NCI-H2107 treated with DMSO at 0.1 percent for 48 hours (cell line): ENCODE measurements at regions not wholly inside any gene's neighbourhood (a gene's known extent, or its start where the extent isn't known, plus 50 kb on each side); places are given as distances from the start of the nearest gene placed in this dataset.
"Not testable (repeated sequence)": the region's sequence is repeated elsewhere in the genome, so short reads cannot be mapped to it uniquely, and the experiment has no call there.

ENCODE experiments used
- DNase-seq: peaks from one replicate; lab custom pipeline; 2025; ENCODE audit not compliant: unreplicated experiment; lab: John Stamatoyannopoulos, UW

GRCh38 chr3:106431721-106432120 lies 562.9 kb upstream of the CBLB start:
- no peak for DNase-seq

- no peak for DNase-seq
These were observed 567.2 kb upstream of the CBLB start for GRCh38 chr3:106435899-106436453.

- no peak for DNase-seq
These were observed 570.1 kb upstream of the CBLB start for GRCh38 chr3:106438887-106439286.

GRCh38 chr3:106440672-106441071 lies 571.9 kb upstream of the CBLB start:
- DNase-seq = no peak

- DNase-seq = no peak
These were observed 577.5 kb upstream of the CBLB start for GRCh38 chr3:106446271-106446670.

GRCh38 chr3:106447723-106448301 lies 579.0 kb upstream of the CBLB start:
- DNase-seq = no peak

- DNase-seq = not testable (repeated sequence)
These were observed 579.7 kb upstream of the CBLB start for GRCh38 chr3:106448372-106448966.

GRCh38 chr3:106452096-106452495 lies 583.3 kb upstream of the CBLB start:
- no peak for DNase-seq

GRCh38 chr3:106454497-106454896 lies 585.7 kb upstream of the CBLB start:
- no peak for DNase-seq

GRCh38 chr3:106457281-106458180 lies 588.7 kb upstream of the CBLB start:
- no peak for DNase-seq

- DNase-seq = no peak
These were observed 590.1 kb upstream of the CBLB start for GRCh38 chr3:106458952-106459351.

- DNase-seq = no peak
These were observed 598.1 kb upstream of the CBLB start for GRCh38 chr3:106466881-106467280.

GRCh38 chr3:106473576-106474475 lies 605.0 kb upstream of the CBLB start:
- no peak for DNase-seq

- no peak for DNase-seq
These were observed 613.6 kb upstream of the CBLB start for GRCh38 chr3:106482451-106482850.

- no peak for DNase-seq
These were observed 616.4 kb upstream of the CBLB start for GRCh38 chr3:106485217-106485616.

GRCh38 chr3:106485802-106486201 lies 617.0 kb upstream of the CBLB start:
- no peak for DNase-seq

- not testable (repeated sequence) for DNase-seq
These were observed 618.3 kb upstream of the CBLB start for GRCh38 chr3:106486945-106487639.

- no peak for DNase-seq
These were observed 619.5 kb upstream of the CBLB start for GRCh38 chr3:106488331-106488730.

GRCh38 chr3:106491796-106492195 lies 623.0 kb upstream of the CBLB start:
- DNase-seq = no peak

- no peak for DNase-seq
These were observed 639.6 kb upstream of the CBLB start for GRCh38 chr3:106508331-106508893.
